ENCODE measurements at regions not wholly inside any gene's neighbourhood (a gene's known extent, or its start where the extent isn't known, plus 50 kb on each side); places are given as distances from the start of the nearest gene placed in this dataset.

- TF ChIP-seq CTCF (IDR thresholded peaks at IDR 0.05; ENCODE audit: low read depth, low read length, poor library complexity, severe bottlenecking), result no peak
- no peak for TF ChIP-seq EZH2phosphoT487 (IDR thresholded peaks at IDR 0.05; ENCODE audit: borderline replicate concordance, low read length)
These were observed 401.2 kb upstream of the RORB start for GRCh38 chr9:74095925-74096324.

Data from DOHH2 (cell line).